Esophagus muscularis mucosa (tissue), 3 donors: ENCODE measurements at regions not wholly inside any gene's neighbourhood (a gene's known extent, or its start where the extent isn't known, plus 50 kb on each side); places are given as distances from the start of the nearest gene placed in this dataset.

ENCODE experiments used
- POLR2A ChIP-seq: fragments of 450-650 bp; IDR thresholded peaks from one replicate; pipeline ENCODE4 v1.6.1; 2017; ENCODE audit warnings: antibody characterized with exemption, moderate library complexity, mild to moderate bottlenecking, low read depth
- TF ChIP-seq, protein P1 (sequence below), 3 experiments: fragments of 200-600 bp in 2 of 3; fragments of 450-650 bp in 1 of 3; sonication (generic) in 2 of 3; IDR thresholded peaks; one replicate each; pipeline ENCODE4 v1.5.1; 2017 to 2019; ENCODE audit warnings: antibody characterized with exemption in 3 of 3, mild to moderate bottlenecking in 2 of 3, moderate library complexity in 1 of 3

DNA sequence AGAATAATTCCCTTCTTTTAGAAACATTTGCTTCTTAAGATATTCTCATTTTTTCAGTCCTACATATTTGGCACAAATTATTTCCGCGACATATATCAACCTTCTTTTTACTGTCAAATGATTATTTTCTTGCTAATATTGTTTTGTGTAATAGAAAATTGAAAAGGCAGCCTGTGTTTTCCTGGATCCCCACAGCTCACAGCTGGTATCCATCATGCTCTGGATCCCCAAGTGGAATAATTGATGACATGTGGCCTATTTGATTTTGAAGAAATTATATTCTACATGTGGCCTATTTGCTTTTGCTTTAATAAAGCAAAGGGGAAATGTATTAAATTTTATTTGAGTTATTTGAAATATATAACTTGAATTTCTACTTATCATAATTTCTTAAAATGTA is 199.4 kb upstream of the LUZP2 start:
- no peak for TF ChIP-seq POLR2A
- TF ChIP-seq, protein P1, sequence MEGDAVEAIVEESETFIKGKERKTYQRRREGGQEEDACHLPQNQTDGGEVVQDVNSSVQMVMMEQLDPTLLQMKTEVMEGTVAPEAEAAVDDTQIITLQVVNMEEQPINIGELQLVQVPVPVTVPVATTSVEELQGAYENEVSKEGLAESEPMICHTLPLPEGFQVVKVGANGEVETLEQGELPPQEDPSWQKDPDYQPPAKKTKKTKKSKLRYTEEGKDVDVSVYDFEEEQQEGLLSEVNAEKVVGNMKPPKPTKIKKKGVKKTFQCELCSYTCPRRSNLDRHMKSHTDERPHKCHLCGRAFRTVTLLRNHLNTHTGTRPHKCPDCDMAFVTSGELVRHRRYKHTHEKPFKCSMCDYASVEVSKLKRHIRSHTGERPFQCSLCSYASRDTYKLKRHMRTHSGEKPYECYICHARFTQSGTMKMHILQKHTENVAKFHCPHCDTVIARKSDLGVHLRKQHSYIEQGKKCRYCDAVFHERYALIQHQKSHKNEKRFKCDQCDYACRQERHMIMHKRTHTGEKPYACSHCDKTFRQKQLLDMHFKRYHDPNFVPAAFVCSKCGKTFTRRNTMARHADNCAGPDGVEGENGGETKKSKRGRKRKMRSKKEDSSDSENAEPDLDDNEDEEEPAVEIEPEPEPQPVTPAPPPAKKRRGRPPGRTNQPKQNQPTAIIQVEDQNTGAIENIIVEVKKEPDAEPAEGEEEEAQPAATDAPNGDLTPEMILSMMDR (IDR thresholded peaks at IDR 0.05) = no peak
